ENCODE measurements at regions not wholly inside any gene's neighbourhood (a gene's known extent, or its start where the extent isn't known, plus 50 kb on each side); places are given as distances from the start of the nearest gene placed in this dataset.

- no peak for DNase-seq (ENCODE audit: extremely low spot score in 2 of 2)
- no peaks in the 10 kb centered on the region for H3K9me3 ChIP-seq
- no peaks in the 10 kb centered on the region for H3K36me3 ChIP-seq
- TF ChIP-seq POLR2A (IDR thresholded peaks at IDR 0.05), result no peak
- no peak for TF ChIP-seq CTCF (IDR thresholded peaks at IDR 0.05)
- no peak for TF ChIP-seq POLR2AphosphoS5 (IDR thresholded peaks at IDR 0.05; ENCODE audit: insufficient read depth in 1 of 2, low read depth in 1 of 2)
- no peaks in the 10 kb centered on the region for H3K27me3 ChIP-seq
- no peak overlapping the region for H3K27ac ChIP-seq
- no peaks in the 10 kb centered on the region for H3K4me1 ChIP-seq
- intact Hi-C loops (cut with DNase I), result no loop called here
- H3K4me3 ChIP-seq, result no peak overlapping the region
Measured at GRCh38 chr4:114085611-114086345, 106.3 kb upstream of the ARSJ start.

- intact Hi-C loops (cut with DNase I), result no loop called here
- TF ChIP-seq POLR2AphosphoS5 (IDR thresholded peaks at IDR 0.05; ENCODE audit: insufficient read depth in 1 of 2, low read depth in 1 of 2) (no peak), CTCF (IDR thresholded peaks at IDR 0.05) (no peak), POLR2A (IDR thresholded peaks at IDR 0.05) (no peak)
- H3K9me3 ChIP-seq, result no peaks in the 10 kb centered on the region
- no peaks in the 10 kb centered on the region for H3K27me3 ChIP-seq
- H3K4me3 ChIP-seq, result no peak overlapping the region
- no peak for DNase-seq (ENCODE audit: extremely low spot score in 2 of 2)
- H3K4me1 ChIP-seq, result no peaks in the 10 kb centered on the region
- no peaks in the 10 kb centered on the region for H3K36me3 ChIP-seq
- no peak overlapping the region for H3K27ac ChIP-seq
Measured at GRCh38 chr4:114087596-114088230, 108.3 kb upstream of the ARSJ start.

- Histone ChIP-seq H3K27me3 (no peaks in the 10 kb centered on the region), H3K4me1 (no peaks in the 10 kb centered on the region), H3K4me3 (no peak overlapping the region), H3K9me3 (no peaks in the 10 kb centered on the region), H3K27ac (no peak overlapping the region), H3K36me3 (no peaks in the 10 kb centered on the region)
- TF ChIP-seq POLR2A (IDR thresholded peaks at IDR 0.05), result no peak
- no peak for TF ChIP-seq POLR2AphosphoS5 (IDR thresholded peaks at IDR 0.05; ENCODE audit: insufficient read depth in 1 of 2, low read depth in 1 of 2)
- no peak for TF ChIP-seq CTCF (IDR thresholded peaks at IDR 0.05)
- DNase-seq (ENCODE audit: extremely low spot score in 2 of 2), result no peak
- intact Hi-C loops (cut with DNase I), result no loop called here
Measured at GRCh38 chr4:114088481-114088880, 109.0 kb upstream of the ARSJ start.

- Histone ChIP-seq H3K4me3 (no peak overlapping the region), H3K4me1 (no peaks in the 10 kb centered on the region), H3K36me3 (no peaks in the 10 kb centered on the region), H3K9me3 (no peaks in the 10 kb centered on the region), H3K27me3 (no peaks in the 10 kb centered on the region), H3K27ac (no peak overlapping the region)
- TF ChIP-seq POLR2A (IDR thresholded peaks at IDR 0.05), result no peak
- TF ChIP-seq POLR2AphosphoS5 (IDR thresholded peaks at IDR 0.05; ENCODE audit: insufficient read depth in 1 of 2, low read depth in 1 of 2), result no peak
- TF ChIP-seq CTCF (IDR thresholded peaks at IDR 0.05), result no peak
- DNase-seq (ENCODE audit: extremely low spot score in 2 of 2), result no peak
- intact Hi-C loops (cut with DNase I), result no loop called here
Measured at GRCh38 chr4:114091546-114091945, 112.1 kb upstream of the ARSJ start.

- H3K36me3 ChIP-seq, result no peaks in the 10 kb centered on the region
- H3K27me3 ChIP-seq, result no peaks in the 10 kb centered on the region
- no peak overlapping the region for H3K27ac ChIP-seq
- intact Hi-C loops (cut with DNase I), result no loop called here
- no peak overlapping the region for H3K4me3 ChIP-seq
- H3K9me3 ChIP-seq, result no peaks in the 10 kb centered on the region
- no peaks in the 10 kb centered on the region for H3K4me1 ChIP-seq
- no peak for TF ChIP-seq CTCF (IDR thresholded peaks at IDR 0.05)
- TF ChIP-seq POLR2A (IDR thresholded peaks at IDR 0.05), result no peak
- no peak for TF ChIP-seq POLR2AphosphoS5 (IDR thresholded peaks at IDR 0.05; ENCODE audit: insufficient read depth in 1 of 2, low read depth in 1 of 2)
- no peak for DNase-seq (ENCODE audit: extremely low spot score in 2 of 2)
Measured at GRCh38 chr4:114093221-114093715, 113.8 kb upstream of the ARSJ start.

All from vagina (tissue), 2 donors.